GM12891 (cell line): ENCODE measurements at regions not wholly inside any gene's neighbourhood (a gene's known extent, or its start where the extent isn't known, plus 50 kb on each side); places are given as distances from the start of the nearest gene placed in this dataset.

Experiments used
- DNase-seq: peaks from one replicate; pipeline ENCODE4 v3.0.0; 2011; ENCODE audit warnings: low spot score; ENCODE audit not compliant: insufficient read length
- FAIRE-seq: peaks from 2 replicates; lab custom pipeline; 2011; peaks lifted over from hg19 to GRCh38; lab: Jason Lieb, UNC
- PAX5 ChIP-seq: IDR thresholded peaks from 2 replicates; pipeline ENCODE4 v1.6.1; 2011; ENCODE audit warnings: low read length, moderate library complexity, mild to moderate bottlenecking; ENCODE audit not compliant: insufficient read depth, severe bottlenecking
- POLR2A ChIP-seq: IDR thresholded peaks from 2 replicates; pipeline ENCODE4 v1.6.1; 2011; ENCODE audit warnings: low read depth, low read length, control low read depth
- POLR2AphosphoS5 ChIP-seq: IDR thresholded peaks from 2 replicates; pipeline ENCODE4 v1.6.1; 2011; ENCODE audit warnings: low read depth, low read length, control low read depth
- POU2F2 ChIP-seq: IDR thresholded peaks from 2 replicates; pipeline ENCODE4 v1.6.1; 2011; ENCODE audit warnings: low read depth, mild to moderate bottlenecking, control low read depth, low read length, moderate library complexity
- SPI1 ChIP-seq: IDR thresholded peaks from 2 replicates; pipeline ENCODE4 v1.6.1; 2011; ENCODE audit warnings: low read depth, low read length, control low read depth
- TAF1 ChIP-seq: IDR thresholded peaks from 2 replicates; pipeline ENCODE4 v1.6.1; 2011; ENCODE audit warnings: low read depth, low read length, control low read depth

- FAIRE-seq (no peak), DNase-seq (no peak)
- TF ChIP-seq SPI1 (no peak), POU2F2 (no peak), POLR2A (no peak), TAF1 (no peak), PAX5 (no peak), POLR2AphosphoS5 (no peak)
These were observed 317.5 kb downstream of the TLE1 start for GRCh38 chr9:81371824-81372223.

GRCh38 chr9:81370650-81371049 is 318.7 kb downstream of the TLE1 start:
- FAIRE-seq (no peak), DNase-seq (no peak)
- TF ChIP-seq TAF1 (no peak), POLR2AphosphoS5 (no peak), POLR2A (no peak), POU2F2 (no peak), PAX5 (no peak), SPI1 (no peak)

- DNase-seq = no peak
- FAIRE-seq = no peak
- TF ChIP-seq SPI1 (no peak), TAF1 (no peak), POLR2A (no peak), POU2F2 (no peak), PAX5 (no peak), POLR2AphosphoS5 (no peak)
These were observed 319.3 kb downstream of the TLE1 start for GRCh38 chr9:81370096-81370495.

- FAIRE-seq (no peak), DNase-seq (no peak)
- TF ChIP-seq TAF1 = no peak
- TF ChIP-seq POLR2AphosphoS5 = no peak
- TF ChIP-seq POLR2A = no peak
- TF ChIP-seq SPI1 = no peak
- TF ChIP-seq PAX5 = no peak
- TF ChIP-seq POU2F2 = no peak
These were observed 320.2 kb downstream of the TLE1 start for GRCh38 chr9:81369121-81369520.

- FAIRE-seq = no peak
- TF ChIP-seq TAF1 (no peak), POLR2AphosphoS5 (no peak), POU2F2 (no peak), PAX5 (no peak), POLR2A (no peak), SPI1 (no peak)
- DNase-seq = no peak
These were observed 325.3 kb downstream of the TLE1 start for GRCh38 chr9:81363916-81364480.

GRCh38 chr9:81361296-81361695 is 328.1 kb downstream of the TLE1 start:
- FAIRE-seq (no peak), DNase-seq (no peak)
- TF ChIP-seq PAX5 (no peak), POLR2A (no peak), SPI1 (no peak), POU2F2 (no peak), TAF1 (no peak), POLR2AphosphoS5 (no peak)

GRCh38 chr9:81351166-81351565 is 338.2 kb downstream of the TLE1 start:
- DNase-seq = no peak
- no peak for FAIRE-seq
- TF ChIP-seq SPI1 (no peak), PAX5 (no peak)

GRCh38 chr9:81344366-81344765 is 345.0 kb downstream of the TLE1 start:
- DNase-seq (no peak), FAIRE-seq (no peak)
- TF ChIP-seq POU2F2 (no peak), POLR2A (no peak), SPI1 (no peak), TAF1 (no peak), PAX5 (no peak), POLR2AphosphoS5 (no peak)

GRCh38 chr9:81335879-81336421 is 353.4 kb downstream of the TLE1 start:
- no peak for DNase-seq
- no peak for FAIRE-seq
- TF ChIP-seq PAX5 (no peak), POLR2AphosphoS5 (no peak), SPI1 (no peak), POU2F2 (no peak), TAF1 (no peak)

GRCh38 chr9:81321551-81321950 is 367.8 kb downstream of the TLE1 start:
- DNase-seq (no peak), FAIRE-seq (no peak)
- TF ChIP-seq POLR2A = no peak
- no peak for TF ChIP-seq POU2F2
- no peak for TF ChIP-seq POLR2AphosphoS5
- no peak for TF ChIP-seq TAF1
- no peak for TF ChIP-seq SPI1
- TF ChIP-seq PAX5 = no peak
